ENCODE measurements at regions not wholly inside any gene's neighbourhood (a gene's known extent, or its start where the extent isn't known, plus 50 kb on each side); places are given as distances from the start of the nearest gene placed in this dataset.

- no peaks in the 10 kb centered on the region for H4K20me1 ChIP-seq (replicated peaks; ENCODE audit: insufficient read depth)
- Mint-ChIP-seq H3K27ac (no peak overlapping the region; the same call in 1 of the 2 replicates), H3K4me1 (no peaks in the 10 kb centered on the region), H3K4me3 (no peak overlapping the region), H3K36me3 (ENCODE audit: low read depth) (no peaks in the 10 kb centered on the region), H3K27me3 (ENCODE audit: insufficient read depth, low read depth, poor library complexity) (no peaks in the 10 kb centered on the region), H3K9me3 (no peaks in the 10 kb centered on the region)
- ATAC-seq (no peak), DNase-seq (ENCODE audit: low spot score) (no peak)
- H3K27ac ChIP-seq (ENCODE audit: low read depth): no peak overlapping the region
- no peaks in the 10 kb centered on the region for H3K9me2 ChIP-seq (ENCODE audit: insufficient read depth)
- TF ChIP-seq JUNB (IDR thresholded peaks at IDR 0.05; ENCODE audit: unreplicated experiment) (no peak), EZH2phosphoT487 (IDR thresholded peaks at IDR 0.05; ENCODE audit: unreplicated experiment) (no peak), CTCF (conservative IDR thresholded peaks at IDR 0.05; ENCODE audit: low read depth in 2 of 2) (no peak), ETS1 (IDR thresholded peaks at IDR 0.05) (no peak), ZNF331 (CRISPR knock-in tag; IDR thresholded peaks at IDR 0.05; ENCODE audit: low read depth) (no peak), ZNF462 (CRISPR knock-in tag; IDR thresholded peaks at IDR 0.05) (no peak), ZNF114 (CRISPR knock-in tag; IDR thresholded peaks at IDR 0.05) (no peak), CREB1 (CRISPR knock-in tag; IDR thresholded peaks at IDR 0.05; ENCODE audit: low read depth) (no peak), STAT1 (IDR thresholded peaks at IDR 0.05; ENCODE audit: unreplicated experiment) (no peak), EZH2 (IDR thresholded peaks at IDR 0.05; ENCODE audit: low read depth, unreplicated experiment) (no peak), NANOG (IDR thresholded peaks at IDR 0.05; ENCODE audit: borderline replicate concordance) (no peak), REST (IDR thresholded peaks at IDR 0.05; ENCODE audit: unreplicated experiment) (no peak)
- H3K27me3 ChIP-seq (ENCODE audit: insufficient read depth): no peaks in the 10 kb centered on the region
- H3K4me1 ChIP-seq (ENCODE audit: insufficient read depth): no peaks in the 10 kb centered on the region
- no peaks in the 10 kb centered on the region for H3K36me3 ChIP-seq (ENCODE audit: insufficient read depth)
- no peak overlapping the region for H2AFZ ChIP-seq
- no peak overlapping the region for H3K4me3 ChIP-seq
- no peaks in the 10 kb centered on the region for H3F3A ChIP-seq (replicated peaks; ENCODE audit: low read depth)
- H3K79me2 ChIP-seq (replicated peaks; ENCODE audit: insufficient read depth): no peaks in the 10 kb centered on the region
- no peak overlapping the region for H3K4me2 ChIP-seq
These were observed 168.1 kb downstream of the PCDH17 start for GRCh38 chr13:57799624-57800023.

Measured in GM23338 (cell line).